PC-3 (cell line): ENCODE measurements at regions not wholly inside any gene's neighbourhood (a gene's known extent, or its start where the extent isn't known, plus 50 kb on each side); places are given as distances from the start of the nearest gene placed in this dataset.
"Not testable (repeated sequence)": the region's sequence is repeated elsewhere in the genome, so short reads cannot be mapped to it uniquely, and the experiment has no call there.

Source experiments
- CTCF ChIP-seq: fragments of 300-600 bp; sonication (generic); conservative IDR thresholded peaks from 2 replicates; pipeline ENCODE4 v1.5.1; 2017; ENCODE audit warnings: antibody characterized with exemption, low read depth, mild to moderate bottlenecking, low read length
- EZH2 ChIP-seq: fragments of 300-600 bp; sonication (generic); IDR thresholded peaks from one replicate; pipeline ENCODE4 v1.6.1; 2017; ENCODE audit warnings: antibody characterized with exemption, mild to moderate bottlenecking, low read length; ENCODE audit not compliant: unreplicated experiment
- EZH2phosphoT487 ChIP-seq: fragments of 300-600 bp; sonication (generic); IDR thresholded peaks from 2 replicates; pipeline ENCODE4 v1.6.1; 2018; ENCODE audit warnings: mild to moderate bottlenecking, antibody characterized with exemption, low read length, borderline replicate concordance

- TF ChIP-seq CTCF, EZH2, EZH2phosphoT487: not testable (repeated sequence)
These were observed 164.2 kb upstream of the ZNF648 start for GRCh38 chr1:182225755-182226154.
